CD4-positive, alpha-beta T cell treated with Interleukin-4 for 4 hours (primary cell): ENCODE measurements at regions not wholly inside any gene's neighbourhood (a gene's known extent, or its start where the extent isn't known, plus 50 kb on each side); places are given as distances from the start of the nearest gene placed in this dataset.
"Not testable (repeated sequence)": the region's sequence is repeated elsewhere in the genome, so short reads cannot be mapped to it uniquely, and the experiment has no call there.

Experiments
- DNase-seq: peaks from one replicate; pipeline ENCODE4 v3.0.0-alpha.2; 2020

DNA sequence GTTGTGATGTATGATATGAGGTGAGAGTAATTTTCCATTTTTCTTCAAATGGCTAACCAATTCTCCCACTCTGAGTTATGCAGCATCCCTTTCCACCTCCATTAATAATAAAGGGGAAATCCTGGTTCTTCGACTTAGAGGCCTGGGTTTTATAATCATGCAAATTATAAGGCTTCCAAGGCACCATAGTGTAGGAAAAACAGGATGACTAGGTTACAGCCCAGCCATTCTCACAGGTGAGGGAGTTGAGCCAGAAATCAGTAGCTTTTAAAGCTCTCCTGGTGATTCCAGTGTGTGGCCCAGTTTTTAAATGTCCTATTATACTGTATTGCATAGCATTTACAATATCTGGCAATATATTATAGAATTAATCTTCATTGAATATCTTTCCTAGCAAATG, 203.1 kb downstream of the ARHGEF9 start:
- no peak for DNase-seq

DNA sequence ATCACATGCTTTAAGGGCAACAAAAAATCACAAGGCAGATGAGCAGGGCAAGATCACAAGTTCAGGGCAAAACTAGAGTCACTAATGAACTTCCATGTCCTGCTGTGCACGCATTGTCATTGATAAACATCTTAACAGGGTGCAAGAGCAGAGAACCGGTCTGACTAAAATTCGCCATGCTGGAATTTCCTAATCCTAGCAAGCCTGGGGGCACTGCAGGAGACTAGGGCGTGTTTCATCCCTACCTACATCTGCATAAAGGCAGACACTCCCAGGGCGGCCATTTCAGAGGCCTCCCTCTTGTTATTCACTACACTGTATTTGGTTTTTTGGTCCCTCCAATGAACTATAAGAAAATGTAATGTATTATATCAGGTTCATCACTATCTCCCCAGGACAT, 203.6 kb downstream of the ARHGEF9 start:
- no peak for DNase-seq

DNA sequence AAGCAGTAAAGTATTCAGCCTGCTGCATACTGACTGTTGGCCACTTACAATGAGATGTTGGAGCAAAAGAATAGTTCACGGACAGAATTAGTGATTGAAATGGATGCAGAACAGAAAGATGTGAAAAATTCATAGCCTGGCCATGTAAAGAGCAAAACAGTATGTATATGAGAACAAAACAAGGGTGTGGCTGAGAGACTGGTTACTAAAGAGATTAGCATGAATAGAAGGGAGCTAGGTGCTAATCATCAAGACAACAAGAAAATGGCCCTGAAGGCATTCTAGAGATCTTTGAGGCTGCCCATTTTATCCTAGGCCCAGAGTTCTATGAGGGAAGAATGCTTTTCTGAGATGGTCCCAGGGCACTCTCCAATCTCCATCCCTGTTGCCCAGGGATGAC, 208.5 kb downstream of the ARHGEF9 start:
- no peak for DNase-seq

DNA sequence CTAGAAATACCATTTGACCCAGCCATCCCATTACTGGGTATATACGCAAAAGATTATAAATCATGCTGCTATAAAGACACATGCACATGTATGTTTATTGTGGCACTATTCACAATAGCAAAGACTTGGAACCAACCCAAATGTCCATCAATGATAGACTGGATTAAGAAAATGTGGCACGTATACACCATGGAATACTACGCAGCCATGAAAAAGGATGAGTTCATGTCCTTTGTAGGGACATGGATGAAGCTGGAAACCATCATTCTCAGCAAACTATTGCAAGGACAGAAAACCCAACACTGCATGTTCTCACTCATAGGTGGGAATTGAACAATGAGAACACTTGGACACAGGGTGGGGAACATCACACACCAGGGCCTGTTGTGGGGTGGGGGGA, 209.3 kb downstream of the ARHGEF9 start:
- DNase-seq, result not testable (repeated sequence)

DNA sequence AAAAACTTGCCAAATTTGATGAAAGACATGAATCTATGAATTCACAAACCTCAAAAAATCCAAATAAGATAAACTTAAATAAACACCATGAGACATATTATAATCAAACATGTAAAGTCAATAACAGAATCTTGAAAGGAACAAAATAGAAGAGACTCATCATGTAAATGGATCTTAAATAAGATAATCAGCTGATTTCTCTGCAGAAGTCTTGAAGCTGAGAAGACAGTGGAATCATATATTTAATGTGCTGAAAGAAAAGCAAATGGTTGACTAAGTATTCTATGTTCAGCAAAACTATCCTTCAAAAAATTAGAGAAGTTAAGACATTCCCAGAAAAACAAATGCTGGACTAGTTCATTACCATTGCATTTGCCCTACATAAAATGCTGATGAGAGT, 215.7 kb upstream of the SPIN4 start:
- DNase-seq, result no peak

DNA sequence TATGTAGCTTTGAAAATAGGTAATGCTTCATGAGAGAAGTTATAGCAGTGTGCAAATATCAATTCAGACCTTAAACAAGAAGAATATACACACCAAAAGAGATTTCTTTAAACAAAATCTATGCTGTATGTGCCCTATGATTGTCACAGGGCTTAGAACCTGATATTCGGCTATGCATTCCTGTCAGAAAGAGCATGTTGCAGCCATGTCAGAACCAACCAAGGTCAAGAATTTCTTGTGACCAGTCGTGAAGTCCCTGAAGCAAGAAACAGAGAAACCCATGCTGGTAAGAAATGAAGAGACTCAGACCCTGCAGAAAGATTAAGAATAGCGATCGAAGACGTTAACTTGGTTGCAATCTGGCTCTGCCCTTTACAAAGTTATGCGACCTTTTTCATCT, 210.3 kb upstream of the SPIN4 start:
- no peak for DNase-seq

DNA sequence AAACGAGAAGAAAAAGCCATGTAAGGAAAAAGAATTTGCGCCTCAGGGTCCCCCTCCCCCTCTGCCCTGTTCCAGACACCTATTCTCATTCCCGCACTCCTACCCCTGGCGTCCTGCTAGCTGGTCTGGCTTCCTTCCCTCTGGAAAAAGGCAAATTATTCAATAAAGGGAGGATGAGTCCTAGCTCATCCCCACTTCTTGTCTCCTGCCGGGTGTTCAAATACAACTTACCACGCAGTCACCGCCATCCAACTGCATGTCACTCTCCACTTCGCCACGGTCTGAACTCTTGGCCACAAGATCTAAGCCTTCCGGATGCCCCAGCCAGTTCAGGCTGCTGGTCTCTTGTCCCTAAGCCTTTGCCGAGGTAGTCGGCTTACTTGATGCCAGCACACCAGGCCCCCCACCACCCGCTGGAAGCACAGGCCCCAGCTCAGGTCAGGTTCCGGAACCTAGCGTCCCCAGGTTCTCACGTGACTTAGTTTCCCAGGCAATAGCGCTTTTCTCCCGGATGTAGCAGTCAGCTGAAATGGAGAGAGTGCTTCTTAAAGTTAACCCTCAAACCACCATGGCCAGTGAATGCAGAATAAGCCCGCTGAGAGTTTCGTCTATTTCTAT, 209.6 kb upstream of the SPIN4 start:
- DNase-seq, result peak; percentile 59

DNA sequence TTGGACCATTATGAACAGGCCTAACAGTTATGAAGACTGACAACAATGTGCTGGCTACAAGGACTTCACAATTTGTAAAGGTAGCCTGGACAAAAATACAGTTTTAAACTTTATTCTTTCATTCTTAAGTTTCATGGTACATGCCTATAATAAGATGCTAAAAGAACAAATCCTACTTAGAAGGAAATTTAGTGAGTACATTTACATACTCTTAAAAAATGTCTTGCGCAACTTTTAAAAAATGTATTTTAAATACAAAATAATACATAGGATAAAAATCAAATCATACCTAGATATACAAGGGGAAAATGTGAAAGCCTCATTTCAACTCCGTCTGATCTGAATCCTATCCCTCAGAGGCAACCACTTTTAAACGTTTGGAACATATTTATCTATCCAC, 200.7 kb upstream of the SPIN4 start:
- DNase-seq, result no peak

DNA sequence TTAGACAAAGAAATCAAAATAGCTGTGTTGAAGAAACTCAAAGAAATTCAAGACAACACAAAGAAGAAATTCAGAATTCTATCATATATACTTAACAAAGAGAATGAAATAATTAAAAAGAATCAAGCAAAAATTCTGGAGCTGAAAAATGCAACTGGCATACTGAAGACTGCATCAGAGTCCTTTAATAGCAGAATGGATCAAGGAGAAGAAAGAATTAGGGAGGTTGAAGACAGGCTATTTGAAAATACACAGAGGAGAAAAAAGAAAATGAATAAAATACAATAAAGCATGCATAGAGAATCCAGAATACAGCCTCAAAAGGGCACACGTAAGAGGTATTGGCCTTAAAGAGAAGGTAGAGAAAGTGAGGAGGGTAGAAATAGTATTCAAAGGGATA, 179.5 kb upstream of the SPIN4 start:
- no peak for DNase-seq

DNA sequence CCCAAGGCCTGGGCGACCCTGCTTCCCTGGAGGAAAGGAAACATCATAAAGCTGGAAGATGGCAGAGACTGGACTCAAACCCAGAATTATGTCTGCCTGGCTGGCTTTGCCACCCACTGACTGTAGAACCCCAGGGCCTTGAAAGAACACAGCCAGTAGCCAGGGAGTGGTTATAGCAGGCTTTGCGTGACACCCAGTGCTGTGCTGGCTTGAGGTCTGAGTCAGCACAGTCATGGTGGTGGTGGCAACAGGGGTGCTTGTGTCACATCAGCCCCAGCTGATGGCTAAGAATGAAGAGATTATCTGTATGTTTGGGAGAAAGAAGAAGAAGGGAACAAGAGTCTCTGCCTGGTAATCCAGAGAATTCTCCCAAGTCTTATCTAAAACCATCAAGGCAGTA, 178.8 kb upstream of the SPIN4 start:
- DNase-seq, result no peak

DNA sequence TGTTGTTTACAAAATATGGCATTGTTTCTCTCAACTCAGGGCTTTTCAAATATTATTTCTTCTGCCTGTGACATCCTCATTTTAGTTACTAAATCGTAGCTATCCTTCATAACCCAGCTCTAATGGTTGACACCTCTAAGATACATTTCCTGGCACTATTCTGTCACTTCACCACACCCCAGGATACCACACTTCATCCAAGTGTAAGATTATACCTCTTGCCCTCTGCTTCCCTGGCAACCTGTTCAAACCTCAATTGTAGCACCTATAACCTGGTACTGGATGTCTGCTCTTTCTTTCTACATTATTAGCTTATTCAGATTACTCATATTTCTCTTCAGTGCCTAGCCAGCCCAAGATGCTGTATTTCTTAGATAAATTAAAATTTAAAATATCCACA, 175.7 kb upstream of the SPIN4 start:
- DNase-seq, result peak; percentile 0

DNA sequence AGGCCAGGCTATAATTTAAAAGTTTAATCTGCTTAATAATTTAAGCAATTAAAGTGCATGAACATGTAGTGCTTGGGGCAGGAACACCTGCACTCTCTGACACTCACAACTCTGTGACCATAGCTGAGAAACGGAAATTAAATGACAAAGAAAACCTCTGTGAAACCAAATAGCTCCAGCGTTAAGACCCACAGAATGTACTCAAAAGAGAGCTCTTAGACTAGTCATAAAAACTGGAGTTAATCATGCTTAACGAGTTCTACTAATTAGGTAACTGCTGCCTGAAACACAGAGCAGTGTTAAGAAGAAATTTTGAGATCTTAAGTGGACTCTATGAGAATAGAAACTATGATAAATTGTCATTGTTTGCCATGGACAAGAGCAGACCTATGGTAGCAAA, 174.4 kb upstream of the SPIN4 start:
- DNase-seq, result no peak

DNA sequence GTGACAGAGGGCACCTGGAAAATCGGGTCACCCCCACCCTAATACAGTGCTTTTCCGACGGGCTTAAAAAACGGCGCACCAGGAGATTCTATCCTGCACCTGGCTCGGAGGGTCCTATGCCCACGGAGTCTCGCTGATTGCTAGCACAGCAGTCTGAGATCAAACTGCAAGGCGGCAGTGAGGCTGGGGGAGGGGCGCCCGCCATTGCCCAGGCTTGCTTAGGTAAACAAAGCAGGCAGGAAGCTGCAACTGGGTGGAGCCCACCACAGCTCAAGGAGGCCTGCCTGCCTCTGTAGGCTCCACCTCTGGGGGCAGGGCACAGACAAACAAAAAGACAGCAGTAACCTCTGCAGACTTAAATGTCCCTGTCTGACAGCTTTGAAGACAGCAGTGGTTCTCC, 168.2 kb upstream of the SPIN4 start:
- not testable (repeated sequence) for DNase-seq

DNA sequence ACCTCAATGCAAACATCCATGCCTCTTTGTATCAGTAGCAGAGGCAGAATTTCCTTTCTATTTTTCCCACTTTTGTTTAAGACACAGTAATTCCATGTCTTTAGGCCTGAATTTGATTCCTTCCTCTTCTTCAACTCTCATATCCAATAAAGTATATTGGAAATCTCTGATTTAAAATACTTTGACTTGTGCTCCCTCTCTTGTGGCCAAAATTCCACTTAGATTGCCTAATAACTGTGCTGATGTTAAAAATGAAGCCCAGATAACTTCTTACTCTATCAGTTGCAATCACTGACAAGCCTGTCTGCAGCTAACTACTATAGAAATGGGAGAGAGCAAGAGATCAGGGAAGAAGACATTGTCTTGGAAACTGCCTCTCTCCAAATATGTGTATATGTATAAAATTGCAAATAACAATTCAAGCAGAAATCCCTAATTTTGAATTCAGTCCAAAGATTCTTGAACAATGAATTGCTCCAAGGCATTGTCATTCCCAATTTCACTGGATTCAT, 163.5 kb upstream of the SPIN4 start:
- no peak for DNase-seq

DNA sequence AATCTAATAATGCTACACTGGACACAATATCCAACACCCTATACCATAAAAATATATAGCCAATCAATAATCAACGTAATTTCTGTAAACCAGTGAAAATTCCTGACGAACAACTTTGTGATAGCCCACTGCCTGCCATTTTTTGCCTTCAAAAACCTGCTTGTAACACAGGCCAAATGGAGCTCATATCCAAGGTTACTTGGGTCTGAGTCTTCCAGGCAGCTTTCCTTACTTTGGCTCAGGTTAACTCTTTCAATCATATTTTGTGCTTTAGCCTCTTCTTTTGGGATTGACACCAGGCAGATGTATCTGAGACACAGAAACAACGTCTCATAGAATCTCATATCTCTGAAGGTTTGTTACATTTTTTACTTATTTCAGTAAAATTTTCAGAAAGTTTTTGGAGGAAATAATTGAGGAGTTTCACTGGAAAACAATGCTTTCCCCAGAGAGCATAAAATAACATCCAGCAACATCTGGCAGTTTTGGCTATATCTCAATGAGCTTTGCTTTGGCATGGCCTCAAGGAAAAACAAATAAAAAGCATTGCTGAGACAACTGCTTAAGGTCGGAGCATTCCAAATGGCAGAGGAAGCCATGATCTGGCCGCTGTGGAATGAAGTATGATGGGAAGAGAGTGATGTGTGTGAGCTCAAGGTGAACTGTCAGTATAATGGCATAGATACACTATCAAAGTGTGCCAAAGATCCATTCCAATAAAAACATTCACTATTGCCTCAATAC, 162.9 kb upstream of the SPIN4 start:
- DNase-seq, result no peak

DNA sequence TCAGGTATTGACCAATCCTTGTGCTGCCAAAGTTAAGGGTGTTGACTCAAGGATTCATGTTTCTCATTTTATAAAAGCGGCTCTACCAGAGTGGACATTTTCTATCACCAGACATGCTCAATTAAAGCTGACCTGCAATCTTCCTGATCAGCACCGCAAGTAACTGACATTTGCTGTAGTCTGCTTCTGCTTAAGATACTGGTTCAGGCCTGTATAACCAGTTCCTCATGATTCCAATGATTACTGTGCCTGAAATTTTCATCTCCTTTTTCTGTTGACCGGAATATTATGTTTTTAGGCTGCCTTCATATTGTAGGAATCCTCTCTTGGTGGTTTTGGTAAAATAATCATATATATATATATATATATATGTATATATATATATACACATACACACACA, 160.2 kb upstream of the SPIN4 start:
- no peak for DNase-seq

DNA sequence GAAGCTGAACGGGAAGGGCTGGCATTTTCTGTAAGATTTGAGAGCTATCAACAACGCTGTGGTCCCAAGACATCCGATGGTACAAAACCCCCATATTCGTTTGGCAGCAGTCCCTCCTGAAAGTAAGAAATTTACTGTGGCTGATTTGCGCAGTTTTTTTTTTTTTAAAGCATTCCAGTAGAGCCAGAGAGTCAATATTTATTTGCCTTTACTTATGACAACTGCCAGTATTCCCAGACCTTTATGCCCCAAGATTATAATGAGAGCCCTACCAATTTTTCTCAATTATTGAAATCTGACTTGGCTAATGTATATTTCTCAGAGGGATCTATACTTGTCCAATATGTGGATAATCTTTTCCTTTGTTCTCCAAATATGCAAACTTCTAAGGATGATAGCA, 157.5 kb upstream of the SPIN4 start:
- DNase-seq, result no peak

DNA sequence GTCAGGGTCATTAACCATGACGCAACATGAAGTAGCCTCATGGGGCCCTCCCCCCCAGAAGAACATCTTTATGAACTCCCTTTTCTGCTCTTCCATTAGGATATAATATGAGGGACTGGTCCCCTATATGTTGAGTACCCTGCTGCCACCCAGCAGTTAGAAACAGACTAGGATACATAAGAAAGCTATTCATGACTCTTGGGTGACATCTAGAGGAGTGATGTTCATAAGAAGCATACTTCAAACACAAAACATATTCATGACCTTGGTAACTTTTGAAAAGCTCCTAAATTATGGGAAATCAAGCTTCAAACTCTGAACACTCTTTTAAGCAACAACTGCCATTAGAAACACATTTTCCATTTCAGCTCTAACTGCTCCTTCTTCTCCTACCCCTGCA, 155.2 kb upstream of the SPIN4 start:
- DNase-seq, result no peak

DNA sequence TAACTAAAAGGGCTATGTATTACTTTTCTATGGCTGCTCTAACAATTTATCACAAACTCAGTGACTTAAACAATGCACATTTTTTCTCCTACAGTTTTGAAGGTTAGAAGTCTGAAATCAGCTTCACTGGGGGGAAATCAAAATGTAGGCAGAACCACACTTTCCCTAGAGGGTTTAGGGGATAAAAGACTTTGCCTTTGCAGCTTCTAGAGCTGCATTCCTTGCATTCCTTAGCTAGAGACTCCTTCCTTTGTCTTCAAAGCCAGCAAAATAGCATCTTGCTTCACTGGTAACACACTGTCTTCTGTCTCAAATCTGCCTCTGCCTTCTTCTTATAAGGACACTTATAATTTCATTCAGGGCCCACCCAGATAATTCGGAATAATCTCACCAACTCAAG, 152.4 kb upstream of the SPIN4 start:
- DNase-seq, result no peak

DNA sequence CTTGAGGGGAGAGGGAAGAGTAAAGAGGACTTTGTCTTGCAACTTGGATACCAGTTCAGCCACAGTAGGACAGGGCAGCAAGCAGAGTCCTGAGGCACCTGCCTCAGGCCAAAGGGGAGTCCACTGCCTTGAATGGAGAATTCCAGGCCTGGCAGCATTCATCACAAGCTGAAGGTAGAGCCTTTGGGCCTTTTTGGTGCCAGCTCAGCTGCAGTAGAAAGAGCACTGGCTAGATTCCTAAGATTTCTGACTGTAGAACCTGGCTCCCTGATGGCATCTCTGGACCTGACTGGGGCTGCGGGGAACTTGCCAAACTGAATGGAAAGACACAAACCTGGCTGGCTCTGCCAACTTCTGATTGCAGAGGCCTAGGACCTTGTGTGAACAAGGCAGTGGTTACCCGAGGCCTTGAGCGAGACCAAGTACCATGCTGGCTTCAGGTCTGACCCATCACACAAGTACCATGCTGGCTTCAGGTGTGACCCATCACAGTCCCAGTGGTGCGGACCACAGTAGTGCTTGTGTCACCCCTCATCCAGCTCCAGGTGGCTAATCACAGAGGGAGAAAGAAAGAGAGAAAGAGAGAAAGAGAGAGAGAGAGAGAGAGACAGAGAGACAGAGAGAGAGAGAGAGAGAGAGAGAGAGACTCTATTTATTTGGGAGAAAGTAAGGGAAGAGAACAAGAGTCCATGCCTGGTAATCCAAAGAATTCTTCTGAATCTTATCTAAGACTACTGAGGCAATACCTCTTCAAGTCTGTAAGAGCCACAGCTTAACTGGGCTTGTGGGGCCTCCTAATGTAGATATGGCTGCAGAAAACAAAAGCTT, 137.6 kb upstream of the SPIN4 start:
- no peak for DNase-seq

DNA sequence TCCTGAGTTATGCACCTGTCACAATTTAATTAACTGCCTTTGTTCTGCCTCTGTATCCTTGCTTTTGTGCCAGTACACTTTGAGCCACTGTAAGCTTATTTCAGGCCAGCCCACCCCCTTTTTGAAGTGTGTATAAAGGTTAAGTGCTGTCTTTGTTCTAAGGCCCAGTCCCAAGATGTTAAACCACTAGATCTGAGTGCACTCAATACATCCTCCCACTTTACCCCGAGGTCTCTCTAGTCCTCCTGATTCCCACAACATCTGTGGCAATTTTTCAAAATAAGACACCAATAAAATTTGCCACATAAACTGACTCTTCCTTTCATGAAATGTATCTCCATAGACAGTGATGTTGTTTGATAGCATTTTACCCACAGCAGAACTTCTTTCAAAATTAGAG, 124.1 kb upstream of the SPIN4 start:
- no peak for DNase-seq

DNA sequence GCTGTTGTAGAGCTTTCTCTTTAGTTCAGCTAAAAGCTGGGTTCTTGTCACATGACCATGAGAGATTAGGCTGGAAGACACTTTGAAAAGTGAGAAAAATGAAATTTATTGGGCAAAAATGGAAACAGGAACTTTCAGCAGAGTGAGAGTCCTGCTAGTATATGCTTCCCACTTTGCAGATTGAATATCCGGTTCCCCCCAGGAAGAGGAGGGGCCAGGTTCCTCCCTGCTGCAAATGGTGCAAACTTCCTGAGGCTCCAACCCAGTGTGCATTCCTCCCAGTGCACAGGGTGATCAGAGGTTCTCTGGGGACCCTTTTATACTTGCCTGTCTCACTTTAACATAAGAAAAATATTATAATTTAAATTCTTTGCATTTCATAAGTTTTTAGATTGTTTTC, 119.9 kb upstream of the SPIN4 start:
- no peak for DNase-seq

DNA sequence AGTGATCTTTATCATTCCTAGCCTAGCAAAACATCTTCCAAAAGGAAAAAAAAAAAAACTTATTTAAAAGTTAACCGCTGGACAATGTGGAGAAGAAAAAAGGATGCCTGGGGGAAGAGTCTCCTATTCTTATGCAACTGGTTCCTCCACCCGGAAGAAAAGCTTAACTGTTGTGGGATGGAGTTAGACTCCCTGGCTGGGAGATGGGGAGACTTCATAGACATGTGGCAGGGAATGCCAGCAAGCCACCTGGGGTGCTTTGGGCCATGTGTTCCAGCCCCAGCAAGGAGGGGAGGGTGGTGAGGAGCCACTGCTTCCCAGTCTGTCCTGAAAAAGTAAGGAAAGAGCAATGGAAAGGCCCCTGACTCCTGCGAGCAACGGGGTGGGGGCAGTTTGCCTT, 119.4 kb upstream of the SPIN4 start:
- DNase-seq, result no peak

DNA sequence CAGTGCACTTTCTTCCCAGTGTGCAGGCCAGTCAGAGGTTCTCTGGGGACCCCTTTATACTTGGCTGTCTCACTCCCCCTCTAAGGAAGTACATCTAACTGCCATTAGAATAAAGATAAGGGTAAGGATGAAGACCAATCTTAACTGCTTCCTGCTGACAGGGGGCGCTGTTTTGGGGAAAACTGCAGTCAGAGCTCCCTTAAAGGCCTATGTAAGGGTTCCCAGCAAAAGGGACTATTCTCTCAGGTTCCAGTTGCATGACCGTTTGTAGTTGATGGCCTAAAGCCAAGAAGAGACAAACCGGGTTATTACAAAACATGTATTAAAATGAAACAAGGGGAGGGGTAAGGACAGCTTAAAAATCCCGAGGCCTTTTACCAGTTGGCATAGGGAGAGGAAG, 115.6 kb upstream of the SPIN4 start:
- DNase-seq, result no peak
